GM12891 (cell line): ENCODE measurements at regions not wholly inside any gene's neighbourhood (a gene's known extent, or its start where the extent isn't known, plus 50 kb on each side); places are given as distances from the start of the nearest gene placed in this dataset.

Experiments
- DNase-seq: peaks from one replicate; pipeline ENCODE4 v3.0.0; 2011; ENCODE audit warnings: low spot score; ENCODE audit not compliant: insufficient read length
- FAIRE-seq: peaks from 2 replicates; lab custom pipeline; 2011; peaks lifted over from hg19 to GRCh38; lab: Jason Lieb, UNC
- PAX5 ChIP-seq: IDR thresholded peaks from 2 replicates; pipeline ENCODE4 v1.6.1; 2011; ENCODE audit warnings: low read length, moderate library complexity, mild to moderate bottlenecking; ENCODE audit not compliant: insufficient read depth, severe bottlenecking
- POLR2A ChIP-seq: IDR thresholded peaks from 2 replicates; pipeline ENCODE4 v1.6.1; 2011; ENCODE audit warnings: low read depth, low read length, control low read depth
- POLR2AphosphoS5 ChIP-seq: IDR thresholded peaks from 2 replicates; pipeline ENCODE4 v1.6.1; 2011; ENCODE audit warnings: low read depth, low read length, control low read depth
- POU2F2 ChIP-seq: IDR thresholded peaks from 2 replicates; pipeline ENCODE4 v1.6.1; 2011; ENCODE audit warnings: low read depth, mild to moderate bottlenecking, control low read depth, low read length, moderate library complexity
- SPI1 ChIP-seq: IDR thresholded peaks from 2 replicates; pipeline ENCODE4 v1.6.1; 2011; ENCODE audit warnings: low read depth, low read length, control low read depth
- TAF1 ChIP-seq: IDR thresholded peaks from 2 replicates; pipeline ENCODE4 v1.6.1; 2011; ENCODE audit warnings: low read depth, low read length, control low read depth

GRCh38 chr6:63094947-63095346 is 116.3 kb upstream of the FKBP1C start:
- TF ChIP-seq POU2F2, result no peak
- no peak for TF ChIP-seq PAX5
- no peak for TF ChIP-seq POLR2AphosphoS5
- no peak for TF ChIP-seq TAF1
- no peak for TF ChIP-seq POLR2A
- TF ChIP-seq SPI1, result no peak
- FAIRE-seq (no peak), DNase-seq (no peak)

GRCh38 chr6:63097222-63097621 is 114.0 kb upstream of the FKBP1C start:
- TF ChIP-seq PAX5 (no peak), SPI1 (no peak), POLR2A (no peak), TAF1 (no peak), POLR2AphosphoS5 (no peak), POU2F2 (no peak)
- FAIRE-seq, result no peak
- DNase-seq, result no peak

- no peak for FAIRE-seq
- TF ChIP-seq SPI1 (no peak), POLR2A (no peak), POLR2AphosphoS5 (no peak), TAF1 (no peak), PAX5 (no peak), POU2F2 (no peak)
Observed at GRCh38 chr6:63098789-63099188, 112.5 kb upstream of the FKBP1C start.

GRCh38 chr6:63099772-63100459 is 111.4 kb upstream of the FKBP1C start:
- TF ChIP-seq TAF1 (no peak), PAX5 (no peak), POLR2A (no peak), POLR2AphosphoS5 (no peak), POU2F2 (no peak), SPI1 (no peak)
- DNase-seq (no peak), FAIRE-seq (no peak)

More at GRCh38 chr6:63098789-63099188, 112.5 kb upstream of the FKBP1C start:
- DNase-seq, result no peak

- TF ChIP-seq TAF1, result no peak
- TF ChIP-seq SPI1, result no peak
- TF ChIP-seq POLR2AphosphoS5, result no peak
- TF ChIP-seq POU2F2, result no peak
- TF ChIP-seq POLR2A, result no peak
- no peak for TF ChIP-seq PAX5
- FAIRE-seq, result no peak
- no peak for DNase-seq
Observed at GRCh38 chr6:63114610-63115211, 96.6 kb upstream of the FKBP1C start.

- no peak for FAIRE-seq
- TF ChIP-seq POLR2AphosphoS5, result no peak
- TF ChIP-seq POU2F2, result no peak
- TF ChIP-seq SPI1, result no peak
- no peak for TF ChIP-seq TAF1
- no peak for TF ChIP-seq POLR2A
- TF ChIP-seq PAX5, result no peak
- DNase-seq, result no peak
Observed at GRCh38 chr6:63121166-63121565, 90.1 kb upstream of the FKBP1C start.

- DNase-seq (no peak), FAIRE-seq (no peak)
Observed at GRCh38 chr6:63140114-63140513, 71.2 kb upstream of the FKBP1C start.

GRCh38 chr6:63140692-63141318 is 70.5 kb upstream of the FKBP1C start:
- TF ChIP-seq TAF1 (no peak), PAX5 (no peak), SPI1 (no peak), POLR2AphosphoS5 (no peak), POU2F2 (no peak)

More at GRCh38 chr6:63140114-63140513, 71.2 kb upstream of the FKBP1C start:
- TF ChIP-seq TAF1 (no peak), POU2F2 (no peak)

GRCh38 chr6:63149730-63150129 is 61.5 kb upstream of the FKBP1C start:
- TF ChIP-seq SPI1 (no peak), POU2F2 (no peak), TAF1 (no peak), POLR2A (no peak), PAX5 (no peak), POLR2AphosphoS5 (no peak)
- no peak for FAIRE-seq
- no peak for DNase-seq

More at GRCh38 chr6:63140692-63141318, 70.5 kb upstream of the FKBP1C start:
- DNase-seq (no peak), FAIRE-seq (no peak)
